Progenitor cell of endocrine pancreas (in vitro differentiated cells): ENCODE measurements at regions not wholly inside any gene's neighbourhood (a gene's known extent, or its start where the extent isn't known, plus 50 kb on each side); places are given as distances from the start of the nearest gene placed in this dataset.

Source experiments
- DNase-seq: peaks from one replicate; pipeline ENCODE4 v3.0.0; 2021; ENCODE audit warnings: low spot score; ENCODE audit not compliant: unreplicated experiment
- H3K27ac Mint-ChIP-seq: 2 replicates; pipeline ENCODE4 v1.8.0; 2021; ENCODE audit warnings: mild to moderate bottlenecking, moderate library complexity, mixed read lengths
- H3K27me3 Mint-ChIP-seq: 2 replicates; pipeline ENCODE4 v1.8.0; 2021; ENCODE audit warnings: mixed read lengths
- H3K36me3 Mint-ChIP-seq: 2 replicates; pipeline ENCODE4 v1.8.0; 2022; ENCODE audit warnings: mixed read lengths; ENCODE audit not compliant: insufficient read depth
- H3K4me1 Mint-ChIP-seq: 2 replicates; pipeline ENCODE4 v1.8.0; 2021; ENCODE audit warnings: low read depth, mixed read lengths
- H3K4me3 Mint-ChIP-seq: 2 replicates; pipeline ENCODE4 v1.8.0; 2021; ENCODE audit warnings: low read depth, mild to moderate bottlenecking, moderate library complexity, mixed read lengths
- H3K9me3 Mint-ChIP-seq: 2 replicates; pipeline ENCODE4 v1.8.0; 2021; ENCODE audit warnings: low read depth, mixed read lengths
- TF ChIP-seq, protein P1 (sequence below): fragments of 200-600 bp; sonication (generic); IDR thresholded peaks from one replicate; pipeline ENCODE4 v1.5.0; 2021; ENCODE audit warnings: antibody characterized with exemption, mild to moderate bottlenecking; ENCODE audit not compliant: unreplicated experiment

DNA sequence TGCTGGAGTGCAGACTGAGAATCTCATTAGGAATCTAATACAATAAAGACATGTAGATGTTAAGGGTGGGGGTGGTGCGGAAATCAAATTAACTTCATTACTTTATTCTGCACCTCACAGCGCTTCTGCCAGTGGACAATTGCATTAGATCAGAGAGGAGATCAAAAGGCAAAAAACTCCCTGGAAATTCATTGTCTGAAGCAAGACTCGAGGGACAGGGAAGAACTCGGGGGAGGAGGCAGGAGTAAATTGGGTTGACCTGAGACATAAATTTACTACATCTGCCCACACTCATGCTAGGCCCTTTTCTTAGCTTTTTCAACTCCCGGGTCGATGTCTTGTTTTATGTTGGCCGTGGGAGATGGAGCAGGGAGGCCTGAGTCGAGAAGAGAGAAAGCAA is 315.4 kb downstream of the SPATA17 start:
- H3K36me3 Mint-ChIP-seq, result peaks cover 1% of the 10 kb centered on the region
- no peak overlapping the region for H3K4me3 Mint-ChIP-seq
- peaks cover 4% of the 10 kb centered on the region for H3K9me3 Mint-ChIP-seq
- TF ChIP-seq, protein P1, sequence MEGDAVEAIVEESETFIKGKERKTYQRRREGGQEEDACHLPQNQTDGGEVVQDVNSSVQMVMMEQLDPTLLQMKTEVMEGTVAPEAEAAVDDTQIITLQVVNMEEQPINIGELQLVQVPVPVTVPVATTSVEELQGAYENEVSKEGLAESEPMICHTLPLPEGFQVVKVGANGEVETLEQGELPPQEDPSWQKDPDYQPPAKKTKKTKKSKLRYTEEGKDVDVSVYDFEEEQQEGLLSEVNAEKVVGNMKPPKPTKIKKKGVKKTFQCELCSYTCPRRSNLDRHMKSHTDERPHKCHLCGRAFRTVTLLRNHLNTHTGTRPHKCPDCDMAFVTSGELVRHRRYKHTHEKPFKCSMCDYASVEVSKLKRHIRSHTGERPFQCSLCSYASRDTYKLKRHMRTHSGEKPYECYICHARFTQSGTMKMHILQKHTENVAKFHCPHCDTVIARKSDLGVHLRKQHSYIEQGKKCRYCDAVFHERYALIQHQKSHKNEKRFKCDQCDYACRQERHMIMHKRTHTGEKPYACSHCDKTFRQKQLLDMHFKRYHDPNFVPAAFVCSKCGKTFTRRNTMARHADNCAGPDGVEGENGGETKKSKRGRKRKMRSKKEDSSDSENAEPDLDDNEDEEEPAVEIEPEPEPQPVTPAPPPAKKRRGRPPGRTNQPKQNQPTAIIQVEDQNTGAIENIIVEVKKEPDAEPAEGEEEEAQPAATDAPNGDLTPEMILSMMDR, result no peak
- peaks cover 27% of the 10 kb centered on the region for H3K4me1 Mint-ChIP-seq
- no peak overlapping the region for H3K27ac Mint-ChIP-seq
- DNase-seq, result no peak
- H3K27me3 Mint-ChIP-seq, result peaks cover 6% of the 10 kb centered on the region

DNA sequence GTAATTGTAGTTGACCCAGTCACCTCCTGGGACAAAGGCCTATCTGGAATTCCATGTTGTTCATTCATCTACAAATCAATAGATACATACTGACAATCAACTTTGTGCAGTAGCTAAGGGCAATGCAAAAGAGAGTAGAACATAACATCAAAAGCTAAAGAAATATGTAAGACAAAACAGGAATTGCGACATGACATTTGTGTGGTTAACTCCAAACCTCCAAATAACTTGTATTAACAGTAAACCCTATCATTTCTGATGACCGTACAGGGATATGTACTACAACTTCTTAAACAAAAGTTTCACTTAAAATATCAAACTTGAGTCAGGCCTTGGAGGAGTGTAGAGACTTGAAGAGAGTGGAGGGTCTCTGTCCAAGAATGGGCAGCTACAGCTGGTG is 317.6 kb downstream of the SPATA17 start:
- Mint-ChIP-seq H3K4me3 (no peak overlapping the region), H3K27me3 (no peaks in the 10 kb centered on the region), H3K36me3 (peaks cover 1% of the 10 kb centered on the region), H3K9me3 (peaks cover 4% of the 10 kb centered on the region), H3K27ac (peak overlapping the region; percentile 8), H3K4me1 (peaks cover 35% of the 10 kb centered on the region)
- TF ChIP-seq, protein P1, result no peak
- DNase-seq, result no peak

DNA sequence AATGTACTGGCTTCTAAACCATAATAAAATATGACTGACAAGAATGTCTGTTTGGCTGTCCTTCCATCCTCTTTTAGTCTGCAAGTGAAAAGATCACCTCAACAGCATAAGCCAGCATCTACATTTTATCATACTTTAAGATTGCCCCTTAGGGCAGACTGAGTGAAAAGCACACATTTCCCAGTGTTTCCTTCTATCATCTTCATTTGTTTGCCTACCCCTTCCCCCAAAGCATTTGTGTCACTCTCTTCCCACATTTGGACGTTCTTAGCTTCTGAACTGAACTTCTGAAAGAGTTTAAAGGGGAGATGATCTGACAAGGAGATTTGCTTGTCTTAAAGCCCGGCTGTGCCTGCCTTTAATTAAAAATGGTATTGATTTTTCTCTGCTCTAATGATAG is 322.2 kb downstream of the SPATA17 start:
- Mint-ChIP-seq H3K4me3 (no peak overlapping the region), H3K9me3 (peaks cover 6% of the 10 kb centered on the region), H3K4me1 (peaks cover 23% of the 10 kb centered on the region), H3K36me3 (peaks cover 1% of the 10 kb centered on the region), H3K27ac (no peak overlapping the region), H3K27me3 (no peaks in the 10 kb centered on the region)
- DNase-seq, result no peak
- TF ChIP-seq, protein P1, result no peak

DNA sequence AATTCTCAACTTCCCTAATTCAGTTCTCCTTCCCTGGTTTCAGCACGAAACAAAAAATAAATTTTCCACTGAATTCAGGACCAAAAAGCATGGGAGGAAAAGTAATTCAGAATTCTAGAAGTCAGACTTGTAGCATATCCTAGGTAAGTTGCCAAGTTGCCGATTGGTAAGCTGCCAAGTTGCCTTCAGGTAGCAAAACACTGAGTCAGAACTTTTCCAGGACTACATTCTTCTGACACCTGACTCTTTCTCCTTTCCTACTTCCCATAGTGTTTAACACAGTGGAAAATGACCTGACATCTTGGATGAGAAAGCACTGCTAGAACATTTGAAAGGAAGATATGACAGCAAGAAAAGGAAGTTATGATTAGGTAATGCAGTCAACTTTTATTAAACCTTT is 322.8 kb downstream of the SPATA17 start:
- TF ChIP-seq, protein P1, result no peak
- H3K9me3 Mint-ChIP-seq, result peaks cover 4% of the 10 kb centered on the region
- no peaks in the 10 kb centered on the region for H3K27me3 Mint-ChIP-seq

DNA sequence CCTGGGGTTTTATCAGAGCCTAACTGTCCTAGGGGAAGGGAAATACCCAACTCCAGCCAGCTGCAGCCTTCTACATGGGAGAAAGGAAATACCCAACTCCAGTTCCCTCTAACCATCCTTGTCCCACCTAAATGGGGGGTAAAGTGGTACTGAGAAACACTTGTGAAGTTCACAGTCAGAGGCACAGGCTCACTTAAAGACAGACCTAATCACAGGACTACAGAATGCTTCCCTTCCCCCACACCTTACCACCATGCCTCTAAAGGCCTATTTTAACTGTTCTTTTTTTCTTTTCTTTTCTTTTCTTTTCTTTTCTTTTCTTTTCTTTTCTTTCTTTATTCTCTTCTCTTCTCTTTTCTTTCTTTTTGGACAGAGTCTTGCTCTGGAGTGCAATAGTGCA is 324.6 kb downstream of the SPATA17 start:
- DNase-seq, result no peak
- no peak overlapping the region for H3K27ac Mint-ChIP-seq
- H3K9me3 Mint-ChIP-seq, result peaks cover 9% of the 10 kb centered on the region
- H3K4me3 Mint-ChIP-seq, result no peak overlapping the region
- H3K4me1 Mint-ChIP-seq, result peaks cover 18% of the 10 kb centered on the region
- no peaks in the 10 kb centered on the region for H3K27me3 Mint-ChIP-seq
- peaks cover 2% of the 10 kb centered on the region for H3K36me3 Mint-ChIP-seq
- TF ChIP-seq, protein P1, result no peak

More for the DNA sequence above, 322.8 kb downstream of the SPATA17 start:
- no peak overlapping the region for H3K4me3 Mint-ChIP-seq
- H3K4me1 Mint-ChIP-seq, result peaks cover 18% of the 10 kb centered on the region
- H3K27ac Mint-ChIP-seq, result peak overlapping the region; percentile 9
- no peak for DNase-seq
- no peaks in the 10 kb centered on the region for H3K36me3 Mint-ChIP-seq
